ENCODE measurements at regions not wholly inside any gene's neighbourhood (a gene's known extent, or its start where the extent isn't known, plus 50 kb on each side); places are given as distances from the start of the nearest gene placed in this dataset.

- TF ChIP-seq CTCF (IDR thresholded peaks at IDR 0.05): no peak
- TF ChIP-seq POLR2A (IDR thresholded peaks at IDR 0.05): no peak
Observed at GRCh38 chr5:58317009-58317408, 142.9 kb downstream of the PLK2 start.
